HEK293T (cell line): ENCODE measurements at regions not wholly inside any gene's neighbourhood (a gene's known extent, or its start where the extent isn't known, plus 50 kb on each side); places are given as distances from the start of the nearest gene placed in this dataset.

Experiments
- CTCF ChIA-PET: fragments of 350-600 bp; formaldehyde crosslinking; extraction: SDS; loops from one replicate; lab custom pipeline; 2021; ENCODE audit warnings: antibody characterized with exemption, inconsistent platforms; lab: Yijun Ruan, JAX
- POLR2A ChIA-PET: fragments of 350-600 bp; formaldehyde crosslinking; extraction: SDS; loops from one replicate; lab custom pipeline; 2020; ENCODE audit warnings: antibody characterized with exemption, inconsistent platforms; lab: Yijun Ruan, JAX
- DNase-seq: peaks from one replicate; pipeline ENCODE4 v3.0.0; 2012; ENCODE audit warnings: mixed read lengths; ENCODE audit errors: extremely low spot score
- ARNT ChIP-seq: fragments of 450-650 bp; IDR thresholded peaks from 2 replicates; pipeline ENCODE4 v1.6.1; 2017; ENCODE audit warnings: mild to moderate bottlenecking
- BHLHE40 ChIP-seq: fragments of 450-650 bp; IDR thresholded peaks from 2 replicates; pipeline ENCODE4 v1.6.1; 2016; ENCODE audit warnings: mild to moderate bottlenecking, moderate library complexity, borderline replicate concordance
- CTBP1 ChIP-seq: fragments of 450-650 bp; IDR thresholded peaks from 2 replicates; pipeline ENCODE4 v1.6.1; 2016; ENCODE audit warnings: borderline replicate concordance
- ELF4 ChIP-seq: fragments of 450-650 bp; IDR thresholded peaks from 2 replicates; pipeline ENCODE4 v1.6.1; 2017; ENCODE audit warnings: antibody characterized with exemption
- FOXA1 ChIP-seq: fragments of 450-650 bp; IDR thresholded peaks from 2 replicates; pipeline ENCODE4 v1.6.1; 2016; ENCODE audit warnings: mild to moderate bottlenecking
- FOXK2 ChIP-seq: fragments of 450-650 bp; IDR thresholded peaks from 2 replicates; pipeline ENCODE4 v1.6.1; 2016; ENCODE audit warnings: mild to moderate bottlenecking
- FOXM1 ChIP-seq: fragments of 450-650 bp; IDR thresholded peaks from 2 replicates; pipeline ENCODE4 v1.6.1; 2017; ENCODE audit warnings: mild to moderate bottlenecking, borderline replicate concordance
- HDGF ChIP-seq: fragments of 450-650 bp; IDR thresholded peaks from 2 replicates; pipeline ENCODE4 v1.6.1; 2017; ENCODE audit warnings: antibody characterized with exemption, borderline replicate concordance
- L3MBTL2 ChIP-seq: fragments of 450-650 bp; conservative IDR thresholded peaks from 2 replicates; pipeline ENCODE4 v1.6.1; 2016; ENCODE audit warnings: mild to moderate bottlenecking
- LEF1 ChIP-seq: fragments of 450-650 bp; IDR thresholded peaks from 2 replicates; pipeline ENCODE4 v1.6.1; 2017; ENCODE audit warnings: mild to moderate bottlenecking, borderline replicate concordance
- NFRKB ChIP-seq: fragments of 450-650 bp; IDR thresholded peaks from 2 replicates; pipeline ENCODE4 v1.6.1; 2016; ENCODE audit warnings: mild to moderate bottlenecking, moderate library complexity
- PKNOX1 ChIP-seq: fragments of 450-650 bp; IDR thresholded peaks from 2 replicates; pipeline ENCODE4 v1.6.1; 2016
- SP1 ChIP-seq: fragments of 450-650 bp; IDR thresholded peaks from 2 replicates; pipeline ENCODE4 v1.6.1; 2017
- SUZ12 ChIP-seq: fragments of 450-650 bp; IDR thresholded peaks from 2 replicates; pipeline ENCODE4 v1.6.1; 2016; ENCODE audit warnings: mild to moderate bottlenecking
- TARDBP ChIP-seq: fragments of 450-650 bp; IDR thresholded peaks from 2 replicates; pipeline ENCODE4 v1.6.1; 2016
- ZNF384 ChIP-seq: fragments of 450-650 bp; IDR thresholded peaks from 2 replicates; pipeline ENCODE4 v1.6.1; 2016

GRCh38 chr3:115498898-115499297, 124.4 kb upstream of the GAP43 start:
- ChIA-PET POLR2A (no interaction called here), CTCF (interaction anchor here (0.6 kb wide), 1 partner anchor 599 kb away, joined by 6 read pairs; no protein-coding TSS in a partner anchor)
- TF ChIP-seq FOXA1 (no peak), CTBP1 (no peak), ZNF384 (no peak), FOXM1 (no peak), FOXK2 (no peak), SP1 (no peak), BHLHE40 (no peak), TARDBP (no peak), LEF1 (no peak)
- DNase-seq, result no peak

DNA sequence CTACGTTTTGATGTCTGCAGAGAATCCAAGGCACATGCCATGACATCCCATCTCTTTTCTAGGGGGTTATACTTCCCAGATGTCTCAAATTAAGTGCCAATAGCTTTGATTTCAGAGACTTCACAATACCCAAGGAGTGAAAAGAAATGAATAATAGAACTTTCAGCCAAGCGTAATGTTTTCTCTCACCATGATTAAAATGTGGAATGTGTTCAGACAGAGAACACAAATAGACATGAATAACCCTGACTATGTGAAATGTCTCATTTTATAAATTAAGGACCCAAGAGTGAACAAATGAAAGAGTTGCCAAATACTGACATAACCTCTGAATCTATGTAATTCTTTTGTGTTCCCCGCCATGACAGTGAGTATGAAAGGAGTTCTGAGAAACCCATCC, 123.6 kb upstream of the GAP43 start:
- no peak for TF ChIP-seq PKNOX1
- no peak for TF ChIP-seq NFRKB
- no peak for TF ChIP-seq ZNF384
- TF ChIP-seq L3MBTL2, result no peak
- TF ChIP-seq TARDBP, result no peak
- TF ChIP-seq FOXM1, result no peak
- no peak for TF ChIP-seq HDGF
- no peak for TF ChIP-seq SUZ12
- no peak for TF ChIP-seq ELF4
- TF ChIP-seq SP1, result no peak
- no peak for TF ChIP-seq FOXK2
- no peak for TF ChIP-seq LEF1
- ChIA-PET CTCF (no interaction called here), POLR2A (no interaction called here)
- no peak for DNase-seq

- POLR2A ChIA-PET, result interaction anchor here (1.6 kb wide), 1 partner anchor 12 kb away, joined by 4 read pairs; no protein-coding TSS in a partner anchor
- CTCF ChIA-PET, result no interaction called here
- TF ChIP-seq BHLHE40, result no peak
- no peak for TF ChIP-seq LEF1
- TF ChIP-seq SUZ12, result no peak
- TF ChIP-seq ARNT, result no peak
- no peak for TF ChIP-seq SP1
- no peak for TF ChIP-seq TARDBP
- no peak for TF ChIP-seq PKNOX1
- TF ChIP-seq FOXA1, result no peak
- TF ChIP-seq NFRKB, result no peak
- no peak for TF ChIP-seq HDGF
- no peak for TF ChIP-seq ZNF384
- TF ChIP-seq L3MBTL2, result no peak
- no peak for TF ChIP-seq CTBP1
- TF ChIP-seq FOXK2, result no peak
- TF ChIP-seq FOXM1, result no peak
- no peak for TF ChIP-seq ELF4
Observed at GRCh38 chr3:115500795-115501194, 122.5 kb upstream of the GAP43 start.

DNA sequence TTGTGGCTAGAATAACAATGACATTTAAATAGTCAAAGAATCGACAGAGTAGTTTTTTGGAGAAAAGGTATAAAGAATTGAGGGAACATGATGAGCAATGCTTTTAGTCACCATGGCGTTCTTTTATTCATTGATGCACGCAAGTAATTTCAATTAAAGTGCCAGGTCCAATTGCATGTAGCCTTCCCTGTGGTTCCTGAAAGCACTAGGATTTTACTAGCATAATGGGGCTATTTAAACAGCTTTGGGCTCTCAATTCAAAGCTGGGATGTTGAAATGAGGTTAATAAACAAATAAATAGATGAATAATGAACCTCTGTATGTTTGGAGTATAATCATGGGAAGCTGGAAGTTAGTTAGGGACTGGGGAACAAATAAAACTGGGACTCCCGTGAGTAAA, 121.2 kb upstream of the GAP43 start:
- ChIA-PET CTCF (no interaction called here), POLR2A (no interaction called here)
- DNase-seq, result no peak

More at GRCh38 chr3:115500795-115501194, 122.5 kb upstream of the GAP43 start:
- DNase-seq, result no peak

DNA sequence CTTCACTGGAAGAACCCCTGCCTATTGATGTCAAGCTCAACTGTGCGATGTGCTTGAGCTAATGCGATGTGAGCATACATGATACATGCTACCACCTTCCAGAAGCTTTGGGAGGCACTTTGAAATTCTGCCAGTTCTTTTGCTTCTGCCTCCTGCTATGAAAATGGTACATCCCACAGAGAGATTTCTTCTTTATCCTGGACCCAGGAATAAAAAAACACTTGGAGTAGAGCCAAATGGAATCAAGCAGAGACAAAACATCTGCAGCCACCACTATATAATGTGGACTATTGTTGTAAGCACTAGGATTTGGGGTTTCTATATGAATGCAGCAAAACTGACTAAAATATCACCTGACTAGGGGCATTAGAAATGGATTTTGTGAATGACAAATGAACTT, 119.9 kb upstream of the GAP43 start:
- ChIA-PET CTCF (no interaction called here), POLR2A (no interaction called here)
- no peak for DNase-seq
- TF ChIP-seq TARDBP (no peak), L3MBTL2 (no peak), PKNOX1 (no peak), SUZ12 (no peak), ARNT (no peak), FOXM1 (no peak), SP1 (no peak), CTBP1 (no peak), HDGF (no peak), FOXK2 (no peak), ELF4 (no peak), ZNF384 (no peak), FOXA1 (no peak), LEF1 (no peak), NFRKB (no peak), BHLHE40 (no peak)

More for the DNA sequence above, 121.2 kb upstream of the GAP43 start:
- TF ChIP-seq FOXM1, result no peak
- no peak for TF ChIP-seq CTBP1
- TF ChIP-seq SUZ12, result no peak
- no peak for TF ChIP-seq FOXA1
- TF ChIP-seq HDGF, result no peak
- no peak for TF ChIP-seq NFRKB
- TF ChIP-seq FOXK2, result no peak
- TF ChIP-seq ELF4, result no peak
- no peak for TF ChIP-seq PKNOX1
- no peak for TF ChIP-seq SP1
- TF ChIP-seq LEF1, result no peak
- no peak for TF ChIP-seq ZNF384
- TF ChIP-seq ARNT, result no peak
- TF ChIP-seq BHLHE40, result no peak
- TF ChIP-seq TARDBP, result no peak
- no peak for TF ChIP-seq L3MBTL2
